GM18870 (cell line): ENCODE measurements at regions not wholly inside any gene's neighbourhood (a gene's known extent, or its start where the extent isn't known, plus 50 kb on each side); places are given as distances from the start of the nearest gene placed in this dataset.
"Not testable (repeated sequence)": the region's sequence is repeated elsewhere in the genome, so short reads cannot be mapped to it uniquely, and the experiment has no call there.

ENCODE experiments used
- ATAC-seq: cut with Tn5 transposase; IDR thresholded peaks from one replicate; pipeline ENCODE4 v1.9.1; 2021; ENCODE audit warnings: moderate library complexity; ENCODE audit not compliant: unreplicated experiment

GRCh38 chr5:92283521-92283920 lies 900.4 kb upstream of the ARRDC3 start:
- no peak for ATAC-seq

GRCh38 chr5:92271750-92272149 lies 888.6 kb upstream of the ARRDC3 start:
- not testable (repeated sequence) for ATAC-seq

DNA sequence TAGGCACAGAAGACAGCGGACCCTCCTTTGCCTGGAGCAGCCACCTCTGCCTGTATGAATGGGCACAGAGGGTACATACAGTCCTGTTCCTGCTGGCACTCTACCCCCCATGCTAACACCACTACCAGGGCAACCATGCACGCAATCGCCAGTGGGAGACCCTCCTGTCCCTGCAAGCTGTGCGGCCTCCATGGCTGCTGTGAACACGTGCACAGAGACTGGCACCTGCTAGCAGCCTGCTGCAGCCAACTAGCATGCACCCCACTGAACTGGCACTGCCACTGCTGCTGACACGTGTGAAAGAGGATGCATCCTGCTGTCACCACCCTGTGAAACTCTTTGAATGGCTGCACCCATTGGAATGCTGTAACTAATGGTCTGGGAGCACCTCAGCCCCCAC lies 885.2 kb upstream of the ARRDC3 start:
- no peak for ATAC-seq

DNA sequence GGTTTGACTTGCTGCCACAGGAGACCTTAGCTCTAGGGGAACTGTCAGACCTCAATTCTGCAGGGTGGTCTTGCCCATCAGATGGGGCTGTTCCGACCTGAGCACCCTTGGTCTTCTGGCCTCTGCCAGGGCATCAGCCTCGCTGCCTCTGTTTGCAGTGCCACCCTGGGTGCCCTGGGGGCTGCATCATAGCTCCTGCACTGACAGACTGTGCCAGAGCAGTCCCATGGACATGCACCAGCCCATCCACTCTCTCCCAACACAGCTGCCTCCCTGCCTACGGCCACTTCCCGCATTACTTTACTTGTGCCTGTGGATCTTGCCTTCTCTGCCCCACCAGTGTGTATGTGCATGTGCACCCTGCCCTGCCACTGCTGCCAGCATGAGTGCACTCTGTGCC lies 884.7 kb upstream of the ARRDC3 start:
- ATAC-seq: no peak

- ATAC-seq: no peak
Observed at GRCh38 chr5:92265804-92266203, 882.7 kb upstream of the ARRDC3 start.

DNA sequence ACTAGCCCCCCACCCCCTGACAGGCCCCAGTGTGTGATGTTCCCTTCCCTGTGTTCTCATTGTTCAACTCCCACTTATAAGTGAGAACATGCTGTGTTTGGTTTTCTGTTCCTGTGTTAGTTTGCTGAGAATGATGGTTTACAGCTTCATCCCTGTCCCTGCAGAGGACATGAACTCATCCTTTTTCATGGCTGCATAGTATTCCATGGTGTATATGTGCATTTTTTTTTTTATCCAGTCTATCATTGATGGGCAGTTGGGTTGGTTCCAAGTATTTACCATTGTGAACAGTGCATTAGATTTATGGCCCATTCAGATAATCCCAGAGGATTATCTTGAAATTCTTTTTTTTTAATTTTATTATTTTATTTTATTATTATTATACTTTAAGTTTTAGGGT lies 872.5 kb upstream of the ARRDC3 start:
- ATAC-seq: not testable (repeated sequence)

- no peak for ATAC-seq
Observed at GRCh38 chr5:92248518-92248917, 865.4 kb upstream of the ARRDC3 start.

GRCh38 chr5:92242170-92242569 lies 859.1 kb upstream of the ARRDC3 start:
- no peak for ATAC-seq

DNA sequence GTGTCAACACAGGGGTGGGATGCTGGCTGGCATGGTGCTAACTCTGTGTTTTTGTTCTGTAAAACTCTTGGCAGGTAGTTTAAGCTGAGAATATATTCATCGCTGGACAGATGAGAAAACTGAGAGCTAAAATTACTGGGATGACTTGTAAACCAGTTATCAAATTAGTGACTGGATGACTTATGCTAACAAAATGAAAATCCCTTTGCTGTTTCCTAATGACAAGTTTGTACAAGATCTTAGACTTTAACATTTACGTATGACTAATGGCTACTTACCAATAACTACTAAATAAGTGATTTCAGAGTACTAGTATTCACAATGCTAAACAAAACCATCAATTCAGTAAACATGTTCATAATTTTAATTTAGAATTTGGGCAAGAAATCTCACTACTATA lies 854.8 kb upstream of the ARRDC3 start:
- no peak for ATAC-seq

- no peak for ATAC-seq
Observed at GRCh38 chr5:92222449-92222848, 839.3 kb upstream of the ARRDC3 start.

GRCh38 chr5:92216852-92217251 lies 833.7 kb upstream of the ARRDC3 start:
- ATAC-seq: not testable (repeated sequence)

- ATAC-seq: no peak
Observed at GRCh38 chr5:92215116-92215515, 832.0 kb upstream of the ARRDC3 start.

- no peak for ATAC-seq
Observed at GRCh38 chr5:92208265-92208664, 825.1 kb upstream of the ARRDC3 start.

DNA sequence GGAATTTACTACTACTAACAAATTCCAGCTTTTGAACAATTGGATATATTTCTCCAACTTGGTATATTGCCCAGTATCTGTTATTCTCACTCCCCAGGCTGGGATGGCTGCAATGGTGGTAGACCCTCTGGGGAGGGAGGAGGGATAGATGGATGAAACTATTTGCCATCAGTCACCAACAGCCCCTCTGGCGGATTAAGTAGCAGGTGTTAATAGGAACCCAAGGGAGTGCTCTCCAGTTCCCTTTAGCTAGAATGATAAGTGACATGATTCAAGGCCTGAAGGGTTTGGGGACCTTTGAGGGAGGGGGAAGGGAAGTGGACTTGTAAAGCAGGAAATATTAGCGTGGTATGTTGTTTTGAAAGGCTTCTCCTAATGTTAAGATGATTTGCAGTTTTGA lies 824.0 kb upstream of the ARRDC3 start:
- no peak for ATAC-seq

DNA sequence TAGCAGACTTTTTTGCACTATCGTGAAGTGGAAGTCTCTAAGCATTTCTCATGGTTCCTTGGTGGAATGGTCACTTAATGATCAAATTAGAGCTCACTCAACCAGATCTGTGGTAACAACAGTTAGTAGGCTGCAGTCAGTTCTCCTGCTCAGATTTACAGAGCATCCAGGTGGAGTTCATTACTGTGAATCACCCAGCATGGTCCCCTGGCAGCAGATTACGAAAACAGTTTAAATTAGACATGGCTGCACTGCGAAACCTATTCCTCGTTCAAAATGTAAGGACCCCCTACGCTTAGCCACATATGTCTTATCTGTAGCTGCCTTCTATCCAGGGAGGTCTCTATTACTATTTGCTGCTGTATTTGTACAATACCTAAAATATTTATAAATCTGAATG lies 823.6 kb upstream of the ARRDC3 start:
- ATAC-seq: no peak

DNA sequence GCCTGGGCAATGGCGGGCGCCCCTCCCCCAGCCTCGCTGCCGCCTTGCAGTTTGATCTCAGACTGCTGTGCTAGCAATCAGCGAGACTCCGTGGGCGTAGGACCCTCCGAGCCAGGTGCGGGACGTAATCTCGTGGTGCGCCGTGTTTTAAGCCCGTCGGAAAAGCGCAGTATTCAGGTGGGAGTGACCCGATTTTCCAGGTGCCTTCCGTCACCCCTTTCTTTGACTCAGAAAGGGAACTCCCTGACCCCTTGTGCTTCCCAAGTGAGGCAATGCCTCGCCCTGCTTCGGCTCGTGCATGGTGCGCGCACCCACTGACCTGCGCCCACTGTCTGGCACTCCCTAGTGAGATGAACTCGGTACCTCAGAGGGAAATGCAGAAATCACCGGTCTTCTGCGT lies 815.9 kb upstream of the ARRDC3 start:
- ATAC-seq: not testable (repeated sequence)

GRCh38 chr5:92181656-92182055 lies 798.5 kb upstream of the ARRDC3 start:
- no peak for ATAC-seq

DNA sequence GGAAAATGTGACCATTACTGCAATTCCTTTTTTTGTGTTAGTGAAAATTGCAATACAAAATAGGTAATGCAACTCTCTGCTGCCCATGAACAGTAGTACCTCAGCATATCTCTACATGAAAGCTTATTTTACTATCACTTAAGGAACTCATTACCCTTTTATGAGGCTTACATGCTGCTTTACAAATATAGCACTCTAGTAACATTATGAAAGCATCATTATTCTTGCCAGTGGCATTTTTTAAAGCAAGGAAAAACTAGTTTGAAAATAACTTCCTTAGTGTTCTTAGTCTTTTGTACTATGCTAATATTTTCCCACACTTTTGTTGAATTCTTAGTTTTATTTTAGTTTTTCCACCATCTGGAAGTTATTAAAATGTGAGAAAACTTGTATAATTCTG lies 797.3 kb upstream of the ARRDC3 start:
- no peak for ATAC-seq

- no peak for ATAC-seq
Observed at GRCh38 chr5:92179651-92180050, 796.5 kb upstream of the ARRDC3 start.

GRCh38 chr5:92177926-92178487 lies 794.9 kb upstream of the ARRDC3 start:
- ATAC-seq: no peak

DNA sequence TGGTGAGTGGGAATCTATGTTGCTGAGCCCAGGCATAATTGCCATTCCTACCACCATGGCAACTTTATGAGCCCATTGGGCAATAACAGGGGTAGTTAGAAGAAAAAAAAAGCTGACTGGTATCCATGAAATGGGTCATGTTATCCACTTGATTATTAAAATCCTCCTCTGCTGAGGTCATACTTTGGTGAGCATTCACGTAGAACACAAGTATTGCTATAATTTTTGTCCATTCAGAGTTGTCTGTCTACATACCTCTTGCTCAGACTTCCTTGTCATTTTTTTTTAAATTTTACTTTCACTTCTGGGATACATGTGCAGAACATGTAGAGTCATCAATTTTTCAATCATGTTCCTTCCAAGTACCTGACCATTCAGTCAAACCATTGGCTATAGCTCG lies 780.8 kb upstream of the ARRDC3 start:
- ATAC-seq: no peak

DNA sequence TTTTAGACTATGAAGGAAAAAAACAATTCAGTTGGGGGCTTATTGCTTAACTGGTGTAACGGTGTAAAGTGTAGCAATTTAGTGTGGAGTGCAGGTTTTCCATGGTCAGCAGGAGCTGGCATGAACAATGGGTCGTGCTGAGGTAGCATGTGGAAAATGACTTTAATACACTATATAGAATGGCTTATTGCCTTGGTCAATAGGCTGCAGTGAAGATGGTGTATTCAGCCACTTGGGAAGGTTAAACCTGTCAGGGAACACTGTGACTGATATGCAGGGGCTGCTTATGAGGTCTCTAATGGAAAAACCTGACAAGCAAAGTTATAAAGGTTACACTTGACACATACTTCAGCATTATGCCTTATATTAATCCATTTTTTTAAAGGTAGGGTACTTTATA lies 764.7 kb upstream of the ARRDC3 start:
- ATAC-seq: no peak

GRCh38 chr5:92147266-92147665 lies 764.1 kb upstream of the ARRDC3 start:
- no peak for ATAC-seq

- ATAC-seq: no peak
Observed at GRCh38 chr5:92145852-92146251, 762.7 kb upstream of the ARRDC3 start.
